ENCODE measurements at regions not wholly inside any gene's neighbourhood (a gene's known extent, or its start where the extent isn't known, plus 50 kb on each side); places are given as distances from the start of the nearest gene placed in this dataset.
"Not testable (repeated sequence)": the region's sequence is repeated elsewhere in the genome, so short reads cannot be mapped to it uniquely, and the experiment has no call there.

DNA sequence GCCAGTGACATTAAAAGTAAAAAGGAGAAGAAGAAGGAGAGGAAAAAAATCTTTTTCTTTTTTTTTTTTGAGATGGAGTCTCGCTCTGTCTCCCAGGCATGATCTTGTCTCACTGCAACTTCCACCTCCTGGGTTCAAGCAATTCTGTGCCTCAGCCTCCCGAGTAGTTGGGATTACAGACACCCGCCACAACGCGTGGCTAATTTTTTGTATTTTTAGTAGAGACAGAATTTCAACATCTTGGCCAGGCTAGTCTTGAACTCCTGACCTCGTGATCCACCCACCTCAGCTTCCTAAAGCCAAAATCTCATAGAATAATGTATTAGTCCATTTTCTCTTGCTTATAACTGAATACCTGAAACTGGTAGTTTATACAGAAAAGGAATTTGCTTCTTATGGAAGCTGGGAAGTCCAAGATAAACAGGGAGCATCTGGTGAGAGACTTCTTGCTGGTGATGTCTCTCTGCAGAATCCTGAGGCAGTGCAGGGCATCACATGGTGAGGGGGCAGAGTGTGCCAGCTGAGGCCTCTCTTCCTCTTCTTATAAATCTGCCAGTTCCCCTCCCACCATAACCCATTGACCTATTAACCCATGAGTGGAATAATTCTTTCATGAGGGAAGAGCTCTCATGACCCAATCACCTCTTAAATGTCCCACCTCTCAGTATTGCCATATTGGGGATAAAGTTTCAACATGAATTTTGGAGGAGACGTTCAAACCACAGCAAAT lies 466.3 kb downstream of the GADD45G start:
- no peak for DNase-seq

GRCh38 chr9:90073186-90073945 lies 468.6 kb downstream of the GADD45G start:
- no peak for DNase-seq

- DNase-seq: no peak
Measured at GRCh38 chr9:90074316-90074962, 469.6 kb downstream of the GADD45G start.

DNA sequence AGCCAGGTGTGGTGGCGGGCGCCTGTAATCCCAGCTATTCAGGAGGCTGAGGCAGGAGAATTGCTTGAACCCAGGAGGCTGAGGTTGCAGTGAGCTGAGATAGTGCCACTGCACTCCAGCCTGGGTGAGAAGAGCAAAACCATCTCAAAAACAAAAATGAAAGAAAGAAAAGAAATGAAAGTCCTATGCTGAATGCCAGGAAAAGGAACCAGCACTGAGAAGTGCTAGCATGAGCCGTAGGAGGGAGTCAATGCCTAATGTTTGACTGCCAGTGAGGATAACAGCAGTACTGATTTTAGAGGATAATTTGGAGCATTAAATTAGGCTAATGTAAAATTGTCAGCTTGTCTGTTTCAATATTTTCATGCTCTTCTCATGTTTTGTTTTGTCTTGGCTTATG lies 472.8 kb downstream of the GADD45G start:
- not testable (repeated sequence) for DNase-seq

DNA sequence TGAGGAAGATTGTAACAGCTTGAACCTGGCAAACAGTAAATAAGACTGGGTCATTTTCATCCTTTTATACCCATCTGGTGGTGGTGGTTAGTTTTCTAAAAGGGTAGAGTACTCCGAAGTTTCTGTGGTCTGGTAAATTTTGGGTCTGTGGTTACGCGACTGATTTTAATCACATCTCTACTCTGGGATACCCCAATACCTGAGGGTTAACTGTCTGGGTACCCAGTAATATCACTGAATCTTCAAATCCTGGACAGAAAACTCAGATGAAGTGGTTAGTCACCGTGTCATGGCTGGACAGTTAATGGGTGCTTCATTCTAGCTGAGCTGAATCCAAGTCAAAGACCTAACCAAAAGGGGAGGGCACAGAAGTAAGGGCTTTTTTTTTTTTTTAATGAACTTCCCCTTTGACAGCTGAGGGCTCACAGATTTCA lies 474.2 kb downstream of the GADD45G start:
- DNase-seq: no peak

DNA sequence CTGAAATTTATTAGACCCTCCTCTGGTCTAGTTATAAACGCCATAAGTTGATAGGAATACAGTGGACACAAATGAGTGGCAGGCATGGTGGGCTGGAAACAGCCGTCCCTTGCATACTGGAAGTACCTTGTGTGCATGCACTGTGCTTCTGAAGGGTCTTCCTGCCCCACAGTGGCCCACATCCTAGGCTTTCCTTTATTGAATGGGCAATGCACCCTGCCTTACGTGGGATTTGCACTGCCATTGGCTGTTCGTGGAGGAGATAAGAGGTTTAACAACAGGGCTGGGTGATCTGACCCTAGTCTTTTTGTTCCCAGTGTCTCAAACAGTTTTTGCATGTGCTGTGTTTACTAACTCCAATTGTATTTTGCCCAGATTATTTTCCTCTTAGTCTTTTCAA lies 480.8 kb downstream of the GADD45G start:
- DNase-seq: no peak

- DNase-seq: no peak
Measured at GRCh38 chr9:90086101-90086511, 481.3 kb downstream of the GADD45G start.

- DNase-seq: no peak
Measured at GRCh38 chr9:90088434-90088833, 483.6 kb downstream of the GADD45G start.

DNA sequence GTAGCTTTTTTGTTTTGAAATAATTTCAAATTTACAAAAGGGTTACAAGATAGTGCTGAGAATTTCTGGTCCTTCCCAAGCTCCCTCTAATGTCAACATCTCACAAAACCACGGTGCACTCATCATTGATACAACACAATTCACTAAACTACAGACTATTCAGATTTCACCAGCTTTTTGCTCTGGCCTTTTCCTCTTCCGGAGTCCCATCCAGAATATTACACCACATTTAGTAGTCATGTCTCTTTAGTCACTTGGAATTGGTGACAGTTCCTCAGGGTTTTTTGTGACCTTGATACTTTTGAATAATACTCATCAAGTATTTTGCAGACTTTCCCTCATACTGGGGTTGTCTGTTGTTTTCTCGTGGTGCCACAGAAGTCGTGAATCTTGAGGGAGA lies 484.0 kb downstream of the GADD45G start:
- no peak for DNase-seq

GRCh38 chr9:90090997-90091396 lies 486.2 kb downstream of the GADD45G start:
- DNase-seq: no peak

GRCh38 chr9:90092508-90092907 lies 487.7 kb downstream of the GADD45G start:
- no peak for DNase-seq

GRCh38 chr9:90095682-90096081 lies 490.9 kb downstream of the GADD45G start:
- DNase-seq: no peak

DNA sequence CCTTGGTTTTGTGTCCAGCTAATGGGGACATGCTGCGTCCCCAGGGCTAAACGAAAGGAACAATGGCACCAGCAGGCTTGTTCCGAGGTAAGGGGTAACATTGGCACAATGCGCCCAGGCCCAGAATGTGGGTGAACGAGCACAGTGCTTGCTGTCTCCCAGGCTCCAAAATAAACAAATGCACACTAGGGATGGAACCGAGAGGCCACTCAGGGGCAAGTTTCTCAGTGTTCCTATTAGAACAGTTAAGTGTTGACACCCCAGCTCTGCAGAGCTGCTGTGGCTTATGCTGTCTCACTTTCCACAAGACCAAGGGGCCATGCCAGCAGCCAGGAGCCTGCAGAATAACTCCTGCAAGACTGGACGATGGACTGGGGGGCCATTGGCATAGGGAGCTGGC lies 492.4 kb downstream of the GADD45G start:
- no peak for DNase-seq

DNA sequence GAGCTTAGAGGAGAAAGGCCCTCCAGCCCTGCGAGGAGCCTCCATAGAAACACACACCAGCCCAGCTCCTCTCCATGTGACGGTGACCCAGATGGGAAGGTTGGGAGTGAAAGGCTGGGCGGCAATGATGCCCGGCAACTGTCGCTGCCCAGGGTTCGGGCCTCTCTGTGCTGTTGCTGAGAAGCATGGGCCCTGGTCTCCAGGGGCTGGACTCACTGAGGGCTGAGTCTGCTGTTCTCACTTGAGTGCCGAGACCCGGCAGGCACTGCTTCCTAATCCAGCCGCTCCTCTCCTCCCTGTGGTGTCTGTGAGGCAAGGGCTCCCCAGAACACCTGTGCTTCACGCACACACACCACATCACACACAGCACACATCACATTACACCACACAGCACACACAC lies 493.6 kb downstream of the GADD45G start:
- DNase-seq: no peak

DNA sequence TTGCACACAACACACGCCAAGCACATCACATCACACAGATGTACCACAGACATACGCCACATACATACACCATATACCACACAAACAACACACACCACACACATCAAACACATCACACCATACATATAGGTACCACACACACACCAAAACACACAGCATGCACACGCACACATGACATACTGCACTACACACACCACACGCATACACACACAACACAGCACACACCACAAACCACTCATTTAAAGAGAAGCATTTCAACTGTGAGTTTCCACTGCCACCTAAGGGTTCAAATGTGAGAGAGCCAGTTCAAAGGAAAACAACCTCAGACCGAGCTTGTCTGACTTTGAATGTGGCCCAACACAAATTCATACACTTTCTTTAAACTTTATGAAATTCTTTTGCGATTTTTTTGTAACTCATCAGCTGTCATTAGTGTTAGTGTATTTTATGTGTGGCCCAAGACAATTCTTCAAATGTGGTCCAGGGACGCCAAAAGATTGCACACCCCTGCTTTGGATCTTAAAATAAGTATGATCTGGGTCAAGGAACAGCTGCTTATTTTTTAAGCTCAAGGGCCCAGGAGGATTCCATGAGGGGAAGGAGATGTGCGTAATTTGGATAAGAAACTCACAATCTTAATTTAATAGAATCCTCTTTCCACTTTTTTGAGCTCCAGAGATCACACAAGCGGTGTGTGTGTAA lies 494.6 kb downstream of the GADD45G start:
- DNase-seq: peak; percentile 38

DNA sequence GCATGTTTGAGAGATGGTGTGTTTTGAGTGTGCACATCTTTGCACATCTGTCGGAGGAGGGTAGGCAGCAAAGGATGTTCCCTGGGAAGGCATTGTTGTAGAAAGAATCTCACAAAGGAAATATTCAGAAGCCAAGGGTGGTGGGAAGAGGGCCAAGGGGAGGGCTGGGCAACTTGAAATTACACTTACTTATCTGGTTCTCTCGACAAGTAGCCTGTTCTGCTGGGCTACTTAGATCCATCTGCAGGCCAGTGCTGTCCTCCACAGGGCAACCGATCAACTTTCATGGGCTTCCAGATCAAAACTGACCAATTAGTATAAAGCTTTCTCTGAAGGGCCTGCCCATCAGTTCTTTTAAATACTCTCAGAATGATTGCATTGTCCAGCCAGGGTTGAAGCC lies 495.2 kb downstream of the GADD45G start:
- no peak for DNase-seq

- DNase-seq: peak; percentile 80
Measured at GRCh38 chr9:90102292-90102901, 497.6 kb downstream of the GADD45G start.

GRCh38 chr9:90103771-90104170 lies 499.0 kb downstream of the GADD45G start:
- DNase-seq: no peak

GRCh38 chr9:90105773-90106172 lies 501.0 kb downstream of the GADD45G start:
- DNase-seq: no peak

DNA sequence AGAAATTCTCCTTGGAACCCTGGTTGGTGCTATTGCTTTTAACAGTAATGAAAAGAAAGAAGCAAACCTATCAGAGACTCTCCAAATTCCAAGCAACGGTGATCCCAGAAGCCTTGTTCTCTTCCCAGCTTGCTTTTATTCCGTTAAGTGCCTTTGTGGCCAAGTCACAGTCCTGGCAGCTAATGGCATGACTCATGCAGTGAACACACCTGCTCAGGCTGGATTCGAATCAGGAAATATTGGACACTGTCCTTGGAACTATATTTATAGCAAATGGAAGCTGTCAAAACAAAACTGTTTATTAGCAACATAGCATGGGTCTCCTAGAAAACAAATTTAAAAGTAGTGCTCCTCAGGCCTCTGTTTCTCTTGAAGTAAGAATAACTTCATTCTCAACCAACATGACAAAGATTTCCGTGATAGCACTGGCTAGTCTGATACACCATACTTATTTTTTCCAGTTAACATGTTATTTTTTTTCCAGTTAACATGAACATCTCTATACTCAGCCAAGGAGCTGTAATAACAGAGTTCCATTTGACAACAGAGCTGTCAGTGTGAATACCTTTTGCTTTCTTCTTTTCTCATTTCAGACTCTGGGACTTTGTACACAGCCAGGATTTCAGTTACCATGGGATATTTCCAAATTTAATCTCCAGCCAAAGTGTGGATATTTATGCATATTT lies 502.4 kb downstream of the GADD45G start:
- no peak for DNase-seq

- no peak for DNase-seq
Measured at GRCh38 chr9:90107726-90108655, 503.2 kb downstream of the GADD45G start.
